CD14-positive monocyte (primary cell): ENCODE measurements at regions not wholly inside any gene's neighbourhood (a gene's known extent, or its start where the extent isn't known, plus 50 kb on each side); places are given as distances from the start of the nearest gene placed in this dataset.

Experiments used
- DNase-seq, 3 donors: peaks; one replicate each; pipeline ENCODE4 v3.0.0-alpha.2; 2011 to 2022
- H2AFZ ChIP-seq: 2 replicates; pipeline ENCODE4 v1.6.0; 2012; ENCODE audit warnings: mild to moderate bottlenecking, low read depth, low read length, inconsistent platforms; ENCODE audit not compliant: insufficient read depth, poor library complexity, severe bottlenecking
- H3K27ac ChIP-seq, 2 donors: 1 replicate in 1 of 2; 2 replicates in 1 of 2; pipeline ENCODE4 v1.5.1; 2012 to 2013; ENCODE audit warnings: low read length in 2 of 2, control low read depth in 1 of 2, inconsistent platforms in 1 of 2, low read depth in 1 of 2, mild to moderate bottlenecking in 1 of 2
- H3K27me3 ChIP-seq, 2 donors: one replicate each; pipeline versions ENCODE4 v1.6.0 to v1.6.1; 2011 to 2013; ENCODE audit warnings: low read length in 2 of 2; ENCODE audit not compliant: control insufficient read depth in 2 of 2, insufficient read depth in 2 of 2
- H3K36me3 ChIP-seq, 2 donors: replicated peaks in 1 of 2; 1 replicate in 1 of 2; 2 replicates in 1 of 2; pipeline versions ENCODE4 v1.5.1 to v1.6.1; 2012 to 2013; ENCODE audit warnings: low read length in 2 of 2, control low read depth in 1 of 2, inconsistent platforms in 1 of 2, mild to moderate bottlenecking in 1 of 2; ENCODE audit not compliant: insufficient read depth in 2 of 2, control insufficient read depth in 1 of 2
- H3K4me1 ChIP-seq, 2 donors: 1 replicate in 1 of 2; 2 replicates in 1 of 2; pipeline versions ENCODE4 v1.5.1 to v1.6.1; 2012 to 2013; ENCODE audit warnings: low read length in 2 of 2, control low read depth in 1 of 2, inconsistent platforms in 1 of 2, mild to moderate bottlenecking in 1 of 2, moderate library complexity in 1 of 2; ENCODE audit not compliant: insufficient read depth in 2 of 2, control insufficient read depth in 1 of 2
- H3K4me2 ChIP-seq: replicated peaks from 2 replicates; pipeline ENCODE3; 2012; ENCODE audit warnings: low read length, moderate library complexity, mild to moderate bottlenecking; ENCODE audit not compliant: poor library complexity, severe bottlenecking; ENCODE audit errors: extremely low read depth
- H3K4me3 ChIP-seq, 3 experiments: fragments of 200-600 bp in 1 of 3; sonication (generic) in 1 of 3; replicated peaks in 1 of 3; 1 replicate in 2 of 3; 2 replicates in 1 of 3; pipeline ENCODE4 v1.5.1; 2011 to 2013; ENCODE audit warnings: low read length in 3 of 3, mild to moderate bottlenecking in 3 of 3, control low read depth in 2 of 3, low read depth in 2 of 3, inconsistent platforms in 1 of 3, moderate library complexity in 1 of 3
- H3K79me2 ChIP-seq: 2 replicates; pipeline ENCODE4 v1.6.0; 2012; ENCODE audit warnings: mild to moderate bottlenecking, control low read depth, inconsistent platforms, low read length, moderate library complexity; ENCODE audit not compliant: insufficient read depth
- H3K9ac ChIP-seq: 2 replicates; pipeline ENCODE4 v1.6.0; 2017; ENCODE audit warnings: low read length, mild to moderate bottlenecking; ENCODE audit not compliant: insufficient read depth, poor library complexity, severe bottlenecking
- H3K9me3 ChIP-seq, 2 donors: replicated peaks in 1 of 2; 1 replicate in 1 of 2; 2 replicates in 1 of 2; pipeline versions ENCODE4 v1.5.1 to v1.6.1; 2012 to 2013; ENCODE audit warnings: low read length in 2 of 2, control low read depth in 1 of 2; ENCODE audit not compliant: control insufficient read depth in 1 of 2, insufficient read depth in 1 of 2
- H4K20me1 ChIP-seq: 2 replicates; pipeline ENCODE4 v1.6.0; 2012; ENCODE audit warnings: mild to moderate bottlenecking, low read length, control low read depth, moderate library complexity; ENCODE audit not compliant: insufficient read depth
- H3K27ac Mint-ChIP-seq, 7 donors: one replicate each; pipeline ENCODE4 v1.8.0; 2020; ENCODE audit warnings: mild to moderate bottlenecking in 7 of 7, mixed read lengths in 7 of 7, moderate library complexity in 6 of 7, inconsistent platforms in 2 of 7
- H3K27me3 Mint-ChIP-seq, 3 donors: one replicate each; pipeline ENCODE4 v1.8.0; 2021 to 2022; ENCODE audit warnings: low read depth in 3 of 3, mild to moderate bottlenecking in 3 of 3, mixed read lengths in 3 of 3, moderate library complexity in 3 of 3, inconsistent platforms in 1 of 3
- H3K36me3 Mint-ChIP-seq, 2 donors: one replicate each; pipeline ENCODE4 v1.8.0; 2020; ENCODE audit warnings: mixed read lengths in 2 of 2, inconsistent platforms in 1 of 2, mild to moderate bottlenecking in 1 of 2
- H3K4me1 Mint-ChIP-seq: one replicate; pipeline ENCODE4 v1.8.0; 2020; ENCODE audit warnings: mild to moderate bottlenecking, mixed read lengths
- H3K4me3 Mint-ChIP-seq, 2 donors: one replicate each; pipeline ENCODE4 v1.8.0; 2020; ENCODE audit warnings: mild to moderate bottlenecking in 2 of 2, mixed read lengths in 2 of 2, moderate library complexity in 1 of 2
- H3K9me3 Mint-ChIP-seq, 7 donors: one replicate each; pipeline ENCODE4 v1.8.0; 2020 to 2022; ENCODE audit warnings: mixed read lengths in 7 of 7, mild to moderate bottlenecking in 6 of 7, moderate library complexity in 6 of 7, inconsistent platforms in 2 of 7
- WGBS: methylation state at CpG from one replicate; pipeline ENCODE4 v1.1.5; 2013; ENCODE audit warnings: missing lambda C conversion rate; ENCODE audit not compliant: insufficient coverage; 5-methylcytosine and 5-hydroxymethylcytosine counted together
- intact Hi-C, 2 donors: fragments of 100-400 bp; cut with micrococcal nuclease; formaldehyde crosslinking; loops; one replicate each; pipeline versions ENCODE4 v1.15.0 to v1.15.1; 2023
- TF ChIP-seq, protein P1 (sequence below): fragments of 200-600 bp; IDR thresholded peaks from one replicate; pipeline ENCODE4 v1.8.0; 2022; ENCODE audit warnings: antibody characterized with exemption, mild to moderate bottlenecking

DNA sequence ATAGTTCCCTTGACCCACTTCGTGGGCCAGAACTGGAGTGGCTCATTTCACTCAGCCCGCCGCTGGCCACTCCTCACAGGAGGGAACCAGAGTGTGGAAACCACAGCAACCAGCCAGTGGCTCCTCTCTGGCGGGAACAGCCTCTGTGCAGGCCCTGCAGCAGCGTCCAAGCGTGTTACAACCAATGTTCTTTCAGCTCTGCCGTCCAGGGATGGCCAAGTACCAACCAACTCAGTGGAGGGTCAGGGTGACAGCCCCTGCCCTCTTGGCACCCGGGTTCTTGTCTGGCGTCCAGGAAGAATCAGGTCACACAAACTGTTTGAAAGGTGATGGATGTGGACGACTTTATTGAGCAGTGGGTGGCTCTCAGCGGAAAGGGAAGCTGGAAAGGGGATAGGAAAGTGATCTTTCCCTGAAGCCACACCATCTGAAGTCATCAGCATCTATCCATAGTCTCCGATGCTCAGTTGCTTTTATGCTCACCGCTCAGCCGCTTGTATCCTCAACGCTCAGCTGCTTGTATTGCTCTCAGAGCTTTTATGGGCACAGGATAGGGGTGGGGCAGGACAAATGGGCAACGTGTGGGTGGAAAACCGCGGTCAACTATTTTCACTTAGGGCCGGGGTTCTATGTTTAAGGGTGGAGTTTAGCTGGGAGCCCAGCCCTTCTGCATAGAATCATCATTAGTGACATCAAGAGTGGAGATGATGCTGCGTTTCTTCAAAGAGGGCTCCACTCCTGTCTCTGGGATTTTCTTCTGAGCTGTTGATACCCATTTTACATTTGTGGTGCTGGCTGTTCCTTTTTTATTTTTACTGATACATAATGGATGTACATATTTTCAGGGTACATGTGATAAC is 250.2 kb downstream of the RRAGC start:
- Histone ChIP-seq H3K79me2 (no peaks in the 10 kb centered on the region), H2AFZ (no peak overlapping the region), H3K27me3 (no peaks in the 10 kb centered on the region), H3K9me3 (no peaks in the 10 kb centered on the region), H3K36me3 (no peaks in the 10 kb centered on the region), H4K20me1 (no peaks in the 10 kb centered on the region), H3K9ac (no peak overlapping the region), H3K4me1 (no peaks in the 10 kb centered on the region), H3K4me2 (no peak overlapping the region), H3K4me3 (no peak overlapping the region), H3K27ac (no peak overlapping the region)
- 86% methylated on average over 13 of the region's 20 CpGs for WGBS
- intact Hi-C loops = no loop called here
- no peak overlapping the region for H3K4me3 Mint-ChIP-seq
- H3K4me1 Mint-ChIP-seq = no peaks in the 10 kb centered on the region
- no peak for DNase-seq
- no peaks in the 10 kb centered on the region for H3K9me3 Mint-ChIP-seq
- H3K27ac Mint-ChIP-seq = no peak overlapping the region
- H3K27me3 Mint-ChIP-seq = peaks cover 0 to 5% (median 2%) of the 10 kb centered on the region in 3 donors
- no peaks in the 10 kb centered on the region for H3K36me3 Mint-ChIP-seq
- TF ChIP-seq, protein P1, sequence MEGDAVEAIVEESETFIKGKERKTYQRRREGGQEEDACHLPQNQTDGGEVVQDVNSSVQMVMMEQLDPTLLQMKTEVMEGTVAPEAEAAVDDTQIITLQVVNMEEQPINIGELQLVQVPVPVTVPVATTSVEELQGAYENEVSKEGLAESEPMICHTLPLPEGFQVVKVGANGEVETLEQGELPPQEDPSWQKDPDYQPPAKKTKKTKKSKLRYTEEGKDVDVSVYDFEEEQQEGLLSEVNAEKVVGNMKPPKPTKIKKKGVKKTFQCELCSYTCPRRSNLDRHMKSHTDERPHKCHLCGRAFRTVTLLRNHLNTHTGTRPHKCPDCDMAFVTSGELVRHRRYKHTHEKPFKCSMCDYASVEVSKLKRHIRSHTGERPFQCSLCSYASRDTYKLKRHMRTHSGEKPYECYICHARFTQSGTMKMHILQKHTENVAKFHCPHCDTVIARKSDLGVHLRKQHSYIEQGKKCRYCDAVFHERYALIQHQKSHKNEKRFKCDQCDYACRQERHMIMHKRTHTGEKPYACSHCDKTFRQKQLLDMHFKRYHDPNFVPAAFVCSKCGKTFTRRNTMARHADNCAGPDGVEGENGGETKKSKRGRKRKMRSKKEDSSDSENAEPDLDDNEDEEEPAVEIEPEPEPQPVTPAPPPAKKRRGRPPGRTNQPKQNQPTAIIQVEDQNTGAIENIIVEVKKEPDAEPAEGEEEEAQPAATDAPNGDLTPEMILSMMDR = no peak

DNA sequence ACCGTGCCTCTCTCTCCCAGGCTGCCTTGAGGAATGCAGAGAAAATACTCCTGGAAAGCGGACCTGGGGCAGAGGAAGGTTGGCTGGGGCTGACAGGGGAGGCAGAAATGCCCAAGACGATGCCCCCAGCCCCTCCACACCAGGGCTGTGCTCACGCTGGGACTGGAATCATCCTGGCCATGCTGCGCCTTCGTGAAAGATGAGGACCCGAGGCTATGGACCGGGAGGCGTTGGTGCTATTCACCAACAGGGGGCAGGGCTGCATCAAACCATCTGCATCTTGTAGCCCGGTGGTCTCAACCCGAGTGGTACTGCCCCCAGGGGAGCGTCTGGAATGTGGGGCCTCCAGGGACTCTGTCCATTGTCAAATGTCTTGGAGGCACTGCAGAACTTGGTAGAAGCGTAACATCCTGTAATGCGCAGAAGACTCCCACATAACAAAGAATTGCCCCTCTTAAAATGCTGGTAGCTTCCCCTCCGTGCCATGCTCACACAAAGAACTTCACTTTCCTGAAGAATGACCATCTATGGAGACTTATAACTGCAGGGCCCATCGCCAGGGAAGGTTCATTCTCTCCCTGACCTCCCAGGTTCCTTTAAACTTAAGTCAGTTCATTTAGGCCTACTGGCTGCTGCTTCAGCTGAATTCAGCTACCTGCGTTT is 251.2 kb downstream of the RRAGC start:
- H4K20me1 ChIP-seq = no peaks in the 10 kb centered on the region
- no peaks in the 10 kb centered on the region for H3K79me2 ChIP-seq
- no peak for DNase-seq
- no peak overlapping the region for H3K27ac Mint-ChIP-seq
- no peaks in the 10 kb centered on the region for H3K36me3 ChIP-seq
- H3K27me3 Mint-ChIP-seq = peaks cover 0 to 5% (median 2%) of the 10 kb centered on the region in 3 donors
- no peaks in the 10 kb centered on the region for H3K9me3 Mint-ChIP-seq
- H3K4me2 ChIP-seq = no peak overlapping the region
- H3K4me3 ChIP-seq = no peak overlapping the region
- no peaks in the 10 kb centered on the region for H3K4me1 ChIP-seq
- H3K4me3 Mint-ChIP-seq = no peak overlapping the region
- H3K4me1 Mint-ChIP-seq = no peaks in the 10 kb centered on the region
- H3K9ac ChIP-seq = no peak overlapping the region
- 24% methylated on average over 13 of the region's 17 CpGs for WGBS
- H3K27me3 ChIP-seq = no peaks in the 10 kb centered on the region
- H3K9me3 ChIP-seq = no peaks in the 10 kb centered on the region
- no peaks in the 10 kb centered on the region for H3K36me3 Mint-ChIP-seq
- no peak overlapping the region for H2AFZ ChIP-seq
- TF ChIP-seq, protein P1 = peak; percentile 27
- intact Hi-C loops = no loop called here
- H3K27ac ChIP-seq = no peak overlapping the region
